Pancreas (tissue), 10 donors: ENCODE measurements at regions not wholly inside any gene's neighbourhood (a gene's known extent, or its start where the extent isn't known, plus 50 kb on each side); places are given as distances from the start of the nearest gene placed in this dataset.

ENCODE experiments used
- ATAC-seq, 4 donors: fragments of 200-7000 bp; cut with Tn5 transposase; one replicate each; pipeline versions ENCODE4 v1.8.0 to v1.9.1; 2020; ENCODE audit warnings: mild to moderate bottlenecking in 4 of 4, moderate library complexity in 4 of 4
- DNase-seq, 6 donors: peaks; one replicate each; pipeline ENCODE4 v3.0.0-alpha.2; 2020
- FAIRE-seq: peaks from 2 replicates; lab custom pipeline; 2012; peaks lifted over from hg19 to GRCh38; lab: Jason Lieb, UNC
- H3K27ac ChIP-seq, 4 donors: fragments of 200-600 bp; sonication (generic); 1 replicate in 3 of 4; 2 replicates in 1 of 4; pipeline versions ENCODE4 v1.5.0 to v1.8.0; 2020
- H3K27me3 ChIP-seq, 4 donors: fragments of 200-600 bp; one replicate each; pipeline ENCODE4 v1.8.0; 2021
- H3K36me3 ChIP-seq, 3 donors: fragments of 200-600 bp; sonication (generic) in 1 of 3; one replicate each; pipeline versions ENCODE4 v1.5.0 to v1.8.0; 2020 to 2021
- H3K4me1 ChIP-seq, 3 donors: fragments of 200-600 bp; one replicate each; pipeline ENCODE4 v1.8.0; 2021
- H3K4me3 ChIP-seq, 4 donors: fragments of 200-600 bp; sonication (generic) in 2 of 4; one replicate each; pipeline versions ENCODE4 v1.5.0 to v1.8.0; 2020 to 2021
- H3K9me3 ChIP-seq, 4 donors: fragments of 200-600 bp; one replicate each; pipeline ENCODE4 v1.8.0; 2021
- WGBS, 2 donors: extraction: QIAGEN DNeasy Blood & Tissue Kit; methylation state at CpG; one replicate each; pipeline ENCODE4 v1.1.7; 2013; 5-methylcytosine and 5-hydroxymethylcytosine counted together
- intact Hi-C, 3 donors: fragments of 100-400 bp; cut with DNase I; formaldehyde crosslinking; loops; one replicate each; pipeline versions ENCODE4 v1.11.1 to v1.14.2; 2022
- TF ChIP-seq, protein P1 (sequence below), 4 donors: fragments of 200-600 bp; sonication (generic) in 3 of 4; IDR thresholded peaks; one replicate each; pipeline versions ENCODE4 v1.5.0 to v1.8.0; 2021; ENCODE audit warnings: antibody characterized with exemption in 4 of 4
- donor health status: healthy with polysubstance abuse.
- donor health status: DM: no; HTN: no; CAD: no; lungs with moderate emphysema.
- donor health status: DM: no; HTN: no; CAD: no.
- donor health status: control.
- donor health status: control.
- donor health status: Bipolar disorder and iron deficiency.
- donor health status: DM: yes; HTN: yes; CAD: no.
- donor health status: DM: no; HTN: no; CAD: no.
- donor health status: DM: no; HTN: no; CAD: no.
- donor health status: DM: yes; HTN: yes; CAD: no.

DNA sequence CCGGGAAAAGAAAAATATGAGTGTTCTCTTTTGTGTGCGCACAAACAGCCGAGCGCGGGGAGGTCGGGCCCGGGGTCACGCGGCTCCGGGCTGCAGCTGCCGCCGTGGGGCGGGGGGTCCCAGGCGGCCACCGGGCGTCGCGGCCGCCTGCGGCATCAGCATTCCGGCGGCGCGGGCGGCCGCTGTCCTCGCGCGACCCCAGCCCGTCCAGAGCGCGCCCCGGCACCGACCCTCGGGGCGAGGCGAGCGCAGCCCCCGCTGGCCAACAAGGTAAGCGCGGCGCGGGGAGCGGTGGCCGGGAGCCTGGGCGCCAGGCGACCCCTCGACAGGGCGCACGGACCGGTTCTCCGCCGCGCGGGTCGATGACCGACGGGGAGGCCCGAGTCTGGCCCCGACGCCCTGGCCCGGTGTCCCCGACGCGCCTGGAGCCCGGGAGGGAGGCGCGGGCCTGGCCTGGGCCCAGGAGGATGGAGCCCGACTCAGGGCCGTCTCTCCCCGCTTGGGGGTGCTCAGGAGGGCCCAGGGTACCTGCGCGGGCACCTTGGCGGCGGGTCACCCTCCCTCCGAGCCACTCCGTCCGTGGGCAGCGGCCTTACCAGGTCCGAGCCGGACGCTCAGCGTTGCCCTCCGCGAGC is 103.9 kb upstream of the DIO3 start:
- intact Hi-C loops = no loop called here
- peaks cover 0 to 21% (median 10%) of the 10 kb centered on the region in 4 donors for H3K27me3 ChIP-seq
- 13 to 16% methylated on average over 49 to 85 of the region's 85 CpGs for WGBS, 2 donors
- no peaks in the 10 kb centered on the region for H3K9me3 ChIP-seq
- ATAC-seq (peak in 2 of 4 donors; percentile 6 to 32), FAIRE-seq (no peak), DNase-seq (peak in 2 of 6 donors; percentile 47 to 74)
- H3K4me3 ChIP-seq = no peak overlapping the region
- TF ChIP-seq, protein P1, sequence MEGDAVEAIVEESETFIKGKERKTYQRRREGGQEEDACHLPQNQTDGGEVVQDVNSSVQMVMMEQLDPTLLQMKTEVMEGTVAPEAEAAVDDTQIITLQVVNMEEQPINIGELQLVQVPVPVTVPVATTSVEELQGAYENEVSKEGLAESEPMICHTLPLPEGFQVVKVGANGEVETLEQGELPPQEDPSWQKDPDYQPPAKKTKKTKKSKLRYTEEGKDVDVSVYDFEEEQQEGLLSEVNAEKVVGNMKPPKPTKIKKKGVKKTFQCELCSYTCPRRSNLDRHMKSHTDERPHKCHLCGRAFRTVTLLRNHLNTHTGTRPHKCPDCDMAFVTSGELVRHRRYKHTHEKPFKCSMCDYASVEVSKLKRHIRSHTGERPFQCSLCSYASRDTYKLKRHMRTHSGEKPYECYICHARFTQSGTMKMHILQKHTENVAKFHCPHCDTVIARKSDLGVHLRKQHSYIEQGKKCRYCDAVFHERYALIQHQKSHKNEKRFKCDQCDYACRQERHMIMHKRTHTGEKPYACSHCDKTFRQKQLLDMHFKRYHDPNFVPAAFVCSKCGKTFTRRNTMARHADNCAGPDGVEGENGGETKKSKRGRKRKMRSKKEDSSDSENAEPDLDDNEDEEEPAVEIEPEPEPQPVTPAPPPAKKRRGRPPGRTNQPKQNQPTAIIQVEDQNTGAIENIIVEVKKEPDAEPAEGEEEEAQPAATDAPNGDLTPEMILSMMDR (IDR thresholded peaks at IDR 0.05) = no peak
- H3K4me1 ChIP-seq = peaks cover 0 to 11% (median 0%) of the 10 kb centered on the region in 3 donors
- H3K27ac ChIP-seq = no peak overlapping the region
- no peaks in the 10 kb centered on the region for H3K36me3 ChIP-seq

DNA sequence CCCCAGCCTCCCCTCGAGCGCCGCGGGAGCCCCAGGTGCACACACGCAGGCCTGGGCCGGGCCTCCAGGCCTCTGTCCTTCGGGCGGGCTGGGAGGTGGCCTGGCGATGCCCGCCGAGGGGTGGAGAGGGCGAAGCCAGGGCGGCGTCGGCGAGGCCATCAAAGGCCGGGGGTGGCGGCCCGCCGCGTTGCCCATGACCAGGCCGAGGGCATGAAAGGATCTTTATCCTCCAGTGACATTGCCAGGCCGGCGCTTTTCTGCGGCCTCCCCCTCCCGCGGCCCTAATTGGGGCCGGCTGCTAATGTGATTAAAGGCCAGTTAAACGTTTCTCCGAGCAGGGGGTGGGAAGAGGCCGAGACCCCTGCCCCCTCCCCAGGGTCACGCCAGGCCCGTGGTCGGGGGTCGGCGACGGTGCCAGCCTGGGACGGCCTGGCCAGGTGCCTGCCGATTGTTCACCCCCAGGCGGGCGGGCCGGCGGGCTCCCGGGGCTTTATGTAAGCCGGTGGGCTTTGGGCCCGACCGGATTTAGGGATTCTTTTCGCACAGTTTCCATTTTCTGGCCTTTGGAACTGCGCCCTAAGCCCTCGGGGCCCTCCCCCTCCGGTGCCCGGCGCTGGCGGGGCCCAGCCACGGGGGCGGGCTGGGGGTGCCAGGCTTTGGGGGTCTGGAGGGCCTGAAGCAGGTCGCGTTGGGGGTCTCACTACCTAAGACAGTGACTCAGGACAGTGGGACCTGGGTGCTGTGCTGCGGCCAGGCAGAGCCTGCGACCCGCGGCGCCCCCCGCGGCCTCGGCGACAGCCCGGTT is 103.2 kb upstream of the DIO3 start:
- peak in 2 of 4 donors; percentile 6 to 20 for ATAC-seq
- Histone ChIP-seq H3K27ac (no peak overlapping the region), H3K27me3 (peaks cover 0 to 21% (median 10%) of the 10 kb centered on the region in 4 donors), H3K4me1 (peaks cover 0 to 11% (median 0%) of the 10 kb centered on the region in 3 donors), H3K36me3 (no peaks in the 10 kb centered on the region), H3K9me3 (no peaks in the 10 kb centered on the region), H3K4me3 (peak overlapping the region in 2 of 4 donors; percentile 30 to 43)
- peak in 1 of 6 donors; percentile 66 for DNase-seq
- TF ChIP-seq, protein P1 (IDR thresholded peaks at IDR 0.05) = no peak
- 12 to 23% methylated on average over 56 to 68 of the region's 68 CpGs for WGBS, 2 donors
- no peak for FAIRE-seq
- intact Hi-C loops = no loop called here

DNA sequence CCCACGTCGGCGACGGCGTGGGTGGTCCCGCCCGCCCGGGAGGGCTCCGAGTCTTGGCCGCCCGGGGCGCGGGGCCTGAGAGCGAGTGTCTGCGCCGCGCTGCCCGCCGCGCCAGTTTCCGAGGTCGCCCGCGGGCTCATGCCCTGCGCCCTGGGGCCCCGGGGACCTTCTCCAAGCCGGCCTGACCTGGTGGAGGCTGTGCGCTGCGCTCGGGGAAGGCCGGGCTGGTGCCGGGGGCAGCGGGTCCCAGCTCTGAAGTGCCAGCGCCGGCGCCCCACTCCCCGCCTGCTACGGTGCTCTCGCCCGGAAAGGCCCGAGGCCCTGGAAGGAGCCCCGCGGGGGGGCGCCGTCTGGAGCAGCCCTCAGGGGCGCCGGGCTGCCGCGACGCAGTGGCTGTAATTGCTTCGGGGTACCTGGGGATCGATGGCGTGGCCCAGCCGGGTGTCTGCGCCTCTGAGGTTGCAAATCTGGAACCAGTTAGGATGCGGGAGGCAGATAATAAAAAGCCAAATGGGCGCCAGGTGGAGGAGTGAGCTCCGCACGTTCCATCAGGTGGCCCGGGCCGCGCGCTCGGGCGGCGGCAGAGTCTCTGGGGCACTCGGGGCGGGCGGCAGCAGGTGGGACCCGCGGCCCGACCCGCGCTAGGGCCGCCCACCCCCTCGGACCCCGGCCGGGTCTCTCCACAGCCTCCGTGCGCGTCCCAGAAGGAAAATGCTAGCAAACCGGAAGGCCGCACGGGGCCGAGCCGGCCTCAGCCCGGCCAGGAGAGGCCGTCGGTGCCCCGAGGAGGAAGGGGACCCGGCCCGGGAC is 102.3 kb upstream of the DIO3 start:
- FAIRE-seq (no peak), ATAC-seq (peak; percentile 40 to 76 (median 50)), DNase-seq (peak in 1 of 6 donors; percentile 70)
- H3K36me3 ChIP-seq = no peaks in the 10 kb centered on the region
- WGBS, 2 donors = 3 to 6% methylated on average over 38 to 92 of the region's 92 CpGs
- intact Hi-C loops = no loop called here
- no peak overlapping the region for H3K27ac ChIP-seq
- no peaks in the 10 kb centered on the region for H3K9me3 ChIP-seq
- peaks cover 0 to 11% (median under 1%) of the 10 kb centered on the region in 3 donors for H3K4me1 ChIP-seq
- TF ChIP-seq, protein P1 (IDR thresholded peaks at IDR 0.05) = no peak
- H3K4me3 ChIP-seq = peak overlapping the region; percentile 11 to 43 (median 24)
- peaks cover 0 to 21% (median 10%) of the 10 kb centered on the region in 4 donors for H3K27me3 ChIP-seq

DNA sequence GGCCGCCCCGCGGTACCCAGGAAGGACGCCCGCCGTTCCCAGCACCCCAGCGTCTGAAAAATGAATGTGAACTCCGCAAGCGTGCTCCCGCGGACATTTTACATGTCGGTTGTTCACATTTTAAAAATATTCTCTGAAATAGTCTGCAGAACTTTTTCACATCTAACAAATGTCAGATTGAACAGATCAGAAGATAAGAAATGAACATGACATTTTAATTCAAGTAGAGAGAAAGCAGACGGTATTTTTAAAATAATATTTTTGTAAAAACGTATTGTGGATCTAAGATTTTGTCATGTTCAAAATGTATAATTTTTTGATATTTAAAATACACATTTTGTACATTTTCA is 101.8 kb upstream of the DIO3 start:
- no peak for DNase-seq
- 37 to 42% methylated on average over 14 of the region's 14 CpGs for WGBS, 2 donors
- Histone ChIP-seq H3K36me3 (no peaks in the 10 kb centered on the region), H3K27ac (no peak overlapping the region), H3K9me3 (no peaks in the 10 kb centered on the region), H3K4me1 (peaks cover 0 to 11% (median 6%) of the 10 kb centered on the region in 3 donors), H3K27me3 (peaks cover 0 to 21% (median 10%) of the 10 kb centered on the region in 4 donors), H3K4me3 (peak overlapping the region in 2 of 4 donors; percentile 30 to 43)
- no peak for ATAC-seq
- FAIRE-seq = no peak
- TF ChIP-seq, protein P1 (IDR thresholded peaks at IDR 0.05) = no peak
- intact Hi-C loops = no loop called here
